Midbrain (tissue), 1 donor: ENCODE measurements at regions not wholly inside any gene's neighbourhood (a gene's known extent, or its start where the extent isn't known, plus 50 kb on each side); places are given as distances from the start of the nearest gene placed in this dataset.

ENCODE experiments used
- DNase-seq: peaks from one replicate; lab custom pipeline; 2025; lab: John Stamatoyannopoulos, UW

- DNase-seq: no peak
Measured at GRCh38 chr18:76126327-76126726, 368.7 kb downstream of the ZNF516 start.

- no peak for DNase-seq
Measured at GRCh38 chr18:76121011-76121410, 374.0 kb downstream of the ZNF516 start.

GRCh38 chr18:76115580-76115979, 379.5 kb downstream of the ZNF516 start:
- DNase-seq: no peak

DNA sequence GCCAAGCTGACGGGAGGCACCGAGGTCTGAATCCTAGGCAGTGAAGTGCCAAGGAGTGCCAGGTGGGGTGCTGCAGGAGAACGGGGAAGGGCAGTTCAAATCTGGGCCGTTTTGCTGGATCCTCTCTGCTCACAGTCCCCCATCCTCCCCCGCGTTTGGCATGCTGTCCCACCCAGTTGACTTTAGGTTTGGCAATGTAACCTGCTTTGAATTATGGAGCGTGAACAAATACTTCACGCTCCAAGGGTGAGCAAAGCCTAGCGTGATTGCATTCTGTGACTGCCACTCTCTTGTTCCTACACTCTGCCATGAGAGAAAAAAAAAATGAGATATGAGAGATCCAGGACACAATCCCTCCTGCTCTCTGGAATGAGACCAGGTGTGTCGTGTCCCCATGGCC, 381.9 kb downstream of the ZNF516 start:
- no peak for DNase-seq

DNA sequence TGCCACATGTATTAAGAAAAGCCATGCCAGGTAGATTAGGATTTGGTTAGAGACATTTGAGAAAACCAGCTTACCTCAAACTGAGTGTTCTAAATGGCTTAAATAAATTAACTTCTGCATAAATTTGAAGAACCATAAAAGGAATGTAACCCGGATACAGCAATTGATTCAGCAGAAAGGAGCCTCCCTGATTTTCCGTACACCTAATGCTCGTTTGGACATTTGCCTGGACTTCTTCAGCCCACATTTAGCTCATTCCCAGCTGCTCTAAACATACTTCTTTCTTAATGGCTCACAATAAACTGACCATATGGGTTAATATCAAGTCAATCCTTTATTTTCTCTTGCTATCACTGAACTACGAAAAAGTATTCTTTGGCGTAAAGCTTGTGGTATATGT, 392.4 kb downstream of the ZNF516 start:
- DNase-seq: no peak

DNA sequence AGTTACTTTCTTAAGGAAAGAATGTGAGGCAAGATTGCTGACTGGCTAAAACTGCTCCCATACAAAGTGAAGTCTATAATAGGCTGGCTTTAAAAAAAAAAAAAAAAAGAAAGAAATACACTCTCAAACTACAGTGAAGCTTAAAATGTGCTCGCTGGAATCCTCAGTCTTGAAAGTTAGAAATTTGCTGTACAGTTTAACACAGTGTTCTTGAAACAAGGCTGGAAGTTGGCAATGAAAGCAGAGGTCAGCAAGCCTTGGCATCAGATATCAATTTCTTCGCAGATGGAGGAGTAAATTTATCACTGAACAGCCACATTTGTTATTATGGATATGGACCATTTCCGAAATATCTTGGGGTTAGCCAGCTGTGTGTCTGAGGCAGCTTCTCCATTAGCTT, 392.9 kb downstream of the ZNF516 start:
- DNase-seq: no peak

- no peak for DNase-seq
Measured at GRCh38 chr18:76099931-76100457, 395.0 kb downstream of the ZNF516 start.

- no peak for DNase-seq
Measured at GRCh38 chr18:76098674-76099411, 396.2 kb downstream of the ZNF516 start.

GRCh38 chr18:76081536-76081935, 413.5 kb downstream of the ZNF516 start:
- no peak for DNase-seq

- no peak for DNase-seq
Measured at GRCh38 chr18:76080430-76080829, 414.6 kb downstream of the ZNF516 start.

GRCh38 chr18:76075777-76076176, 419.3 kb downstream of the ZNF516 start:
- DNase-seq: no peak

GRCh38 chr18:76064998-76065397, 430.0 kb downstream of the ZNF516 start:
- no peak for DNase-seq

DNA sequence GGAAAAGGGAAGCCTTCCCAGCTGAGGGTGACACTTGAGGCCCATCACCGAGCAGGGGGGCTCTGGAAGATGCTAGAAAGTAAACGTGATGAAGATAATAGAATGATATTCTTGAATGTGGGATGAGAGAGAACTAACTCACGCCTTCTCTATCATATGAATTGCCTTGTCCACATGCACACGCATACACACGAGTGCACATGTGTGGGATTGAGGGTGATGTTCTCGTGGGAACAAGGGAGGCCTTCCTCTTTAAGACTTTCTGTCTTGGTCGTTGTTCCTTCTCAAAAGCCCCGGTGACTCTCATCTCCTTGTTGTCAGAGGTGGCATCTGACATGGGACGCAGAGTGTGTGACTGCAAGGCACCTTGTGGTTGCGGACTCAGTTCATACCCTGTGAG, 436.9 kb downstream of the ZNF516 start:
- no peak for DNase-seq

DNA sequence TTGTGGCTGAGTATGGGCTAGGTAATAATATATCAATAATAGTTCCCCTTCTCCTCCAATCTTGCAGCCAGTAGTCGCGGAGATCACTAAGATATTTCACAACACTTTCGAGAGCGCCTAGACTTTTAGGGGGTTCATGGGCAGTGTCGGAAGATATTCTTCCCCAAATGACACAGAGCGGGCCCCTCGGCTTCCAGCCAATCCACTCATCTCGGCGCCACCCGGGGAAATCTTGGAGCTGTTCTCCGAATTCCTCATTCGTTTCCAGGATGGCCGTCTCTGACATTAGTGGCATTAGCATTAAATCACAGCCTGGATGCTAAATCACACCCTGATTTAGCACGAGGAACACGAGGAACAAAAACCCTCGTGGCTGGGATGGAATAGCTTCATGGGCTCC, 437.7 kb downstream of the ZNF516 start:
- no peak for DNase-seq

- no peak for DNase-seq
Measured at GRCh38 chr18:76056471-76057110, 438.5 kb downstream of the ZNF516 start.

DNA sequence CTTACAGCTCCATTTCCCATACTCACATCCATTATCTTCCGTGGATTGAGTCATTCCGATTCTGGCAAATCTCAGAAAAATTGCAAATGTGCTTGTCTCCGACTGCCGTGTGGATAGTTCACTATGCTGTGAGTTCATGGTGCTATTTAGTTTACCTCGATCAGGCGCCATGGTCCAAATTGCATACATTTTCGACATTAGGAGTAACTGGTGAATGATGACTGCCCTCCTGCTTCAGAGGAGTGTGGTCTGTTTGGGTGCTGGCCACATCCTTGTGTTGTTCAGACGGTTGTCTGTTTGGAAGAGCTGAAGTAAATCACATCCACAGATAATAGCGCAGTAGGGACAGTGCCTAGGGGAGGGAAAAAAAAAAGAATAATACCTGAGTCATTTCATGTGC, 439.5 kb downstream of the ZNF516 start:
- DNase-seq: no peak

- DNase-seq: no peak
Measured at GRCh38 chr18:76055025-76055424, 440.0 kb downstream of the ZNF516 start.

DNA sequence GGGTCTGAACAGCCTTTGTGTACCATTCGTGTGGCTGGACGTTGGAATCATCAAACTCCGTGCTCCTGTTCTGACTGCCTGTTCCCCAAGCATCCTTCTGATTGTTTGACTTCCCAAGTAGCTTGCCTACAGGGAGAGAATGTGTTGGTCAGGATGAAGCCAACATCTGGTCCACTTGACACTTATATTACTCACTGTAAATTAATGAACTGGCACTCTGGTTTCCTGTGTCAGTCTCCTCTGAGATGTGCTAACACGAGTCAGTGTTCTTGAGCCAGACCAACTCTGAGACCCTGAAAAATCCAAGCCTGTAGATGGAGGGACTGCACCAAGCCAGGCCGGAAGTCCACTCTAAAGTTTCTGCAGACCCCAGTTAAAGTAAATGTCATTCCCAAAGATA, 440.9 kb downstream of the ZNF516 start:
- DNase-seq: no peak

DNA sequence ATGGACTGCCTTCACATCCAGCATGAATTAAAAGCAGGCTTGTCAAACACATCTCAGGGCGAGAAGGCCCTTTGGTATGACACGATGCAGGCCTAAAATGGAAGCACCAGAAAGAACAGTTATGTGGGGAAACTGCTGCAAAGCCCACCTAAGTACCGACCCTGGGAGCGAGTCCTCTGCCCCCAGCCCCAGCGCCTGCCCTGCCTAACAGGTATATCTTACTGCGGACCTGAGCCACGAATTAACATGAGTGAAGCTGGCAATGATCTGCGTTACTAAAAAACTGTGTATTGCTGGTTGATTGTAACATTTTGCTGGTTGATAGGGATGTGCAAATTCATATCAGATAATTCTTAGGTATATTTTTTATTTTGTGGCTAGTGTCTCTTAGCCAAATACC, 441.5 kb downstream of the ZNF516 start:
- DNase-seq: no peak

DNA sequence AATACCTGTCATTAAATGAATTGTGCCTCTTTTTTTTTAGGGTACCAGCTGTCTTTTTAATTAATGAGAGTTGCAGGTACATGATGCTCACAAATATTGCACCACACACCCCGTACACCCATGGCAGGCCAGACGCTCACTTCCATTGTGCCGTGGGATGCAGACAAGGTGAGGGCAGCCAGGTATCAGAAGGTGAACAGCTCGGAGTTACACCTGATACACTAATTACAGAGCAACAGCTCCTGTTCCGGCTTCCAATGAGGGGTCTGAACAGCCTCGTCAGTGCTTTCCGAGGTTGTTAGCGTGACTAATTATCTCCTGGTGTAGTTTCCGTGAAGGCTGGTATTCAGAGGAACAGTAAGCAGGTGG, 442.8 kb downstream of the ZNF516 start:
- no peak for DNase-seq

DNA sequence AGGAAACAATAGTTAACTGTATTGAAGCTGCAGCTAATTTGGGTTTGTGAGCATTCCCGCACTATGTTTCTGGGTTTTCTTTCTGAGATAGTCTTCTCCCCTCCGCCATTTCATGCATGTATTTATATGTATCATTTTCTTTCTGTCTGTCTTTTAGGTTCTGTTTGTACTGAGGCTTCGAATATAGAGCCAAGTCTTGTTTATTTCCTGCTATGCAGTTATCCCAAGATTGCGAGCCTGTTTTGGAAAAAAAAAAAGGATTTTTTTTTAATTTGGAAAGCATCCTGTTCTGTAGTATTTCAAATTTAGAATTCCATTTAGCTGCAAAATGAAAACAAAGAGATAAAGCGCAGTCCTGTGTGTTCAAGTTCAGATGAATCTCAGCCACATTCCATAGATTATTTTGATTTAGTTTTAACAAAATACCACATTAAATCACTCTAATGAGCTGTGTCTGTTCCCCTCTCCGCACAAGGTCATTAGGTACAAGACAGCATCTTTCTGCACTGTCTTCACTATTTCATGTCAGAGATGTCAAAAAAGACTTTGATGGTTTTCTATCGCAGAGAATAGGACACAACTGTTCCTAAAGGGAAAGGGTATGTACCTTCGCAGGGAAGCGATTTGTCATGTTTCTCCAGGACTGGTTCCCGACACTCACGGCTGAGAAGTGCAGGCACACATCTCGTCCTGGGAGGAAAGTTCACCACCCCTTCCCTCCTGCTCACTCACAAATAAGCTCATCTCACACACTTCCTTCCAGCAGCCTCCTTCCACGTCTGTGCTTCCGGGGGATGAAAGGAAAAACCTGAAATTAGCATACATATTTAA, 443.4 kb downstream of the ZNF516 start:
- DNase-seq: no peak

DNA sequence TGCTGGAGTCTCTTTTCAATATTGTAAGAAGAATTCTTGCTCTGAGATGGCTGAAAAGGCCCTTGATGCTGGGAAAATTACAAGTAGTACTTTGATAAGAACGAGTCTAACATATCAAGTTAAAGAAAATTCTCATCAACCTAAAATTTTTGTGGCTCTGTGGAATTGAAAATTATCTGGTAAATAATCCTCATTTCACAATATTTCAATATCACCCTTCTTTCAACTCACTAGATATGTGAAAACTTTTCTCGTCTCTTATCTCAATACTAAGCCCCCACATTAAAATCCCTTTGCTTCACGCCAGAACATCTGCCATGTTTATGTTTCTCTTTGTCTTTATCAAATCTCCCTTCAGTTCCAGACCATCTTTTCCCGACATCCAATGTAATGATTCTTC, 448.8 kb downstream of the ZNF516 start:
- DNase-seq: no peak

- DNase-seq: no peak
Measured at GRCh38 chr18:76042511-76042910, 452.5 kb downstream of the ZNF516 start.
